ENCODE measurements at regions not wholly inside any gene's neighbourhood (a gene's known extent, or its start where the extent isn't known, plus 50 kb on each side); places are given as distances from the start of the nearest gene placed in this dataset.
A peak's percentile ranks its signal among the peaks of the same experiment; 100 is the strongest.

DNA sequence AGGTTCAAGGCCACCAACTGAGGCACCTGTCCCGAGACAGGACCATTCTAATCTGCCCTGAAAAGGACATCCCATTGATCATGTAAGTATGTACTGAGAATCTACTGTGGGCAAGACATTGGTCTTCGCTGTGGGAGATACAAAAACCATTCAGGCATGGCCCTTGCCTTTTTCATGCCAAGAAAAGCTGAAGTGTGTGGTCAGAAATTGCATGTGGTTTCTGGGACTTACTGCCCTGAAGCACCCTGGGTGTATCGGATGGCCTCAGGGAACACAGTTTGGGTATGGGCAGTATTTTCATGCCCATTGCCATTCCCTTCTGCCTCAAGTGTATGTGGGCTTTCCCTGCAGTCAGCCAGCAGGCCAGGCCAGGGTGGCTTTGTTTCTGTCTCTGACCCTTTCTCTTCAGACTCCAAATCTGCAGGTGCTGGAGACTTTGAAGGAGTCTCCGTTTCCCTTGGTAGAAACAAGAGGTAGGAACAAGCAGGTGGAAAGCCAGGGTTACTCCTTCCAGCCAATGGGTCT is 285.7 kb downstream of the ZEB1 start:
- DNase-seq, result no peak

DNA sequence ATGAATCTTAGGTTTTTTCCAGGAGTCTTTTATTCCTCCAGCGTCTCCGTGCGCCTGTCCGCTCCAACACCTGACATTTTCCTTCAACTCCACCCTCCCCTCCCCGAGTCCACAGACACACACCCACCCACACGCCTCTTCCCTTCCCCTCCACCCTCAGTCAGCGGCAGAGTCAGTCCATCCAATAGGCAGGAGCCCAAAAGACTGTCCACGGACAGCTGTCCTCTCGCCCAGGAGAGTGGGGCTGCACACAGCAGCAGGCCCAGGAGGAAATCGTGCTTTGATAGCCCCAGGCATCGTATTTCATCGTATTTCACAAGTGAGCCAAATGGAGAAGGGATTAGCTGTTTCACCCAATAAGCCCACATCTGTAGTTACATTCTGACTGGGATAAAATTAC is 285.1 kb downstream of the ZEB1 start:
- peak; percentile 7 for DNase-seq

GRCh38 chr10:31603235-31604087 is 284.4 kb downstream of the ZEB1 start:
- DNase-seq, result peak; percentile 90

GRCh38 chr10:31602541-31603234 is 283.7 kb downstream of the ZEB1 start:
- DNase-seq, result peak; percentile 5

GRCh38 chr10:31601136-31601535 is 282.1 kb downstream of the ZEB1 start:
- no peak for DNase-seq

- DNase-seq, result no peak
Measured at GRCh38 chr10:31599626-31600504, 280.8 kb downstream of the ZEB1 start.

- no peak for DNase-seq
Measured at GRCh38 chr10:31596765-31597164, 277.7 kb downstream of the ZEB1 start.

- no peak for DNase-seq
Measured at GRCh38 chr10:31595992-31596391, 277.0 kb downstream of the ZEB1 start.

GRCh38 chr10:31594347-31594873 is 275.4 kb downstream of the ZEB1 start:
- no peak for DNase-seq

DNA sequence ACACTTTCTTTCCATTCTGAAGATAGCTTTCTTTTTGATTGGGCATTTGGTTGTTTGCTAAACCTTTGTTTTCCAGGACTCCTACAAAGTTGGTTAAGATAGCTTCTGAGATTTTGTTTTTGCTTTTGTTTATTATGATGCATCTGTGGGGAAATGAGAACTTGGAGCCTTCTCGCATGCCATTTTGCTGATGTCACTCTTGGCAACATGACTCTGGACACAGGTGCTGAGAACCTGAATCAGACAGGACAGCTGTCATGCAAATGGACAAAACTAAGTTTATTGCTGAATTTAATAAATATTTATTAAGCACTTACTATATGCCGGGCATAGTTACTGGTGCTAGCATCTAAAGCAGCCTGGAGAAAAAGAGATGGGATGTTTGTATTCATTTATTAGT is 274.1 kb downstream of the ZEB1 start:
- no peak for DNase-seq

DNA sequence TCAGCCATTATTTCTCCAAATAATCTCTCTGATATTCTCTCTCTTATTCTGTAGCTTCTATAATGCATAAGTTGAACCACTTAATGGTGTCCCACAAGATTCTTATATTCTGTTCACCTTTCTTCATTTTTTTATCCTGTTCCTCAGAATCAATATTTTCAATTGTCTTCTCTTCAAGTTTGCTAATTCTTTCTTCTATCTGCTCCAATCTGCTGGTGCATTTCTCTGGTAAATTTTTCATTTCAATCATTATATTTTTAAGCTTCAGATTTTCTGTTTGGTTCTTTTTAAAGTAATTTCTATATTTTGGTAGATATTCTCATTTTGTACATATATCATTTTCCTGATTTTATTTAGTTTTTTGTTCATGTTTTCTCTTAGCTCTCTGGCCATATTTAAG is 272.6 kb downstream of the ZEB1 start:
- DNase-seq, result no peak

DNA sequence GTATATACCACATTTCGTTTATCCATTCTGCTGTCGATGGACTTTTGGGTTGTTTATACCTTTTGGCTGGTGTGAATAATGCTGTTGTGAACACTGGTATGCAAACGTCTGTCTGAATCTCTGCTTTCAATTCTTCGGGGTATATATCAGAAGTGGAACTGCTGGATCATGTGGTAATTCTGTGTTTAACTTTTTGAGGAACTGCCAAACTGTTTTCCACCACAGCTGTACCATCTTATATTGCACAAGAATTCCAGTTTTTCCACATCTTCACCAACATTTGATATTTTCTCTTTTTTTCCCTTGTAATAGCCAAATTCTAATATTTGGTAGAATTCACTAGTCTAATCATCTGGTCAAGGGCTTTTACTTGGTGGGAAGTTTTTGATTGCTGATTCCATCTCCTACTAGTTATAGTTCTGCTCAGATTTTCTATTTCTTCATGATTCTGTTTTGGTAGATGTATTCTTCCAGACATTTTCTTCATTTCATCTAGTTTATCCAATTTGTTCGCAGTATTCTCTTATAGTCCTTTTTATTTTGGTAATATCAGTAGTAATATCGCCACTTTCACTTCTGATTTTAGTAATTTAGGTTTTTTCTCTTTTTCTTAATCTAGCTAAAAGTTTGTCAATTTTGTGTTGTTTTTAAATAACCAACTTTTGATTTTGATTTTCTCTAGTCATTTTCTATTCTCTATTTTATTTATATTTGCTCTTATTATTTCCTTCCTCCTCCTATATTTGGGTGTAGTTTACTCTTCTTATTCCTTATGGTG is 271.2 kb downstream of the ZEB1 start:
- DNase-seq, result no peak

DNA sequence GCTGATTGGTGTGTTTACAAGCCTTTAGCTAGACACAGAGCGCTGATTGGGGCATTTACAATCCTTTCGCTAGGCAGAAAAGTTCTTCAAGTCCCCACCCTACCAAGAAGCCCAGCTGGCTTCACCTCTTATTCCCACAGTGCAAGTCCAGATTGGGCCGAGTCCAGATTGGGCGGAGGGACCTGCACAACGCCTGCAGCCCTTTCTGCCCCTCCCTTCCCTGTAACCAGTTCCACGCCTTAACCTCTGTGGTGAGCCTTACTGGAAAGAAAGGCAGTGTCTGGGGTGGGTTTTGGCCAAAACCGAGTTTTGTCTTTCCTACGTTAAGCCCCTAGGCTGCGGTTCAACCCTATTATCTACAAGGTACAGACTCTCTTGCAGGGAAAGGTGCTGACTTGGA is 268.7 kb downstream of the ZEB1 start:
- no peak for DNase-seq

- no peak for DNase-seq
Measured at GRCh38 chr10:31586723-31587638, 268.0 kb downstream of the ZEB1 start.

GRCh38 chr10:31584876-31585275 is 265.9 kb downstream of the ZEB1 start:
- DNase-seq, result no peak

DNA sequence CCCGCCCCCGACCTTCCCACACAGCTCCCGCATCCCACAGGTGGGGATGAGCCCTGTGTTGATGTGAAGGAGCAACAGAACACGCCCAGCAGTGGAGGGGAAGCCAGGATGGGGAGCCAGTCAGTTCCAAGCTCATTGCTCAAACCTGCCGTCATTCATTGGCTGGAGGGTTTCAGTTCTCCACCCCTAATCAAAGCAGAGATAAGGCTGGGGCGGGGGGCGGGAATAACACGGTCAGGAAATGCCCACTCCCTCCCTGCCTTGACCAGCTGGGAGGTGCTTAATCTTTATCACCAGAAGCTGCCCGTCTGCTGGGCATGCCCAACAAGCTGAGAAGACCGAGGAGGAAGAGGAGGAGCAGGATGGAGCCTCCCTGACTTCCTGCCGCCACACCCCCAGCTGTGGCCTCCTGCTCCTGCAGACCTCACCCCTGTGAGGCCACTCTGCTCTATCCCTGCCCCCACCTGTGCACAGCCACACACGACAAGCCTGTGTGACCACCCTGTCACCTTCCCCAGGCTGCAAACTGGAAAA is 265.1 kb downstream of the ZEB1 start:
- DNase-seq, result no peak

DNA sequence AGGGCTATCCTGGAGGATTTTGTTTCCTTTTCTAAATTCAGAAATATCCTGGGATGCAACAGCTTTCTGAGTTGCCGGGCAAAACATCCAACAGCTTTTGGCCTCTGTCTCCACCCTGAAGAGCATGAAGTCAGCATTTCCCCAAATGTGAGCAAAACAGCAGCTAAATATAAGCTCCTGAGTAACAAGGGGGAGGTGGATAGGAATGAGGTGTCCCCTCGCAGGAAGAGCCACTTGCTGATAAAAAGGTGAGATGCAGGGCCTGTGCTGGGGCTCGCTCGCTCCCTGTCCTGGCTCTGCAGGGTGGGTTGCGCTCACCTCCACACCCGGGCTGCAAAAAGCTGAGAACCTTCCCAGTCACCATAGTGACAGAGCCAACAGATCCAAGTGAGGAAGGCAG is 264.3 kb downstream of the ZEB1 start:
- no peak for DNase-seq

DNA sequence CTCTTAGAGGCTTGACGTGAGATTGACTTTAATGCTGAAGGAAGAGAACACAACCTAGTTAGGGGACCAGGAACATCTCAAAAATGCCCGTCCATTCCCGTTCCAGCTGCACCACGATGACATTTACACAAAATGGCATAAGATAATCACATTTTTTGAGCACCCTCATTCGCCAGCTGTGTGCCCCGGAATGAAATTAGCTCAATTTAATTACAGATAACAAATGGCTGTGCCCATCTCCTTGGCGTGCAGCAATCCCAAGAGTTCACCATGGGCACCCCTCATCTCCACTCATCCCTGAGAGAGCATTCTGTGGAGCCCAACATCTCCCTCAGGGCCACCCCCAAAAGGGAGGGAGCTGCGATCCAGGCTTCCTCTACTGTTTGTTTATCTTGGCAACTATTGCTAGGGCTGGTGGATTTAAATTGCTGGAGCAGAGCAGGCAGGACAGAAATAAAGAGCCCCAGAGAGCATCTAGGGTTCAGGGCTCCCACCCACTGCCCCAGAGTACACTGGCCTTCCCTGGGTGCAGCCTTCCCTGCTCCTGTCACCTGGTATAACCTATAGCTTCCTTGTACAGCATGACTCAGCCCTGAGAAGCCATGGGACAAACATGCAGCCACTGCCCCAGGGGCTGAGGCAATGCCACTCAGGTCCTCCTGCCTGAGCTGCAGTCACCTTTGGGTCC is 263.5 kb downstream of the ZEB1 start:
- no peak for DNase-seq

DNA sequence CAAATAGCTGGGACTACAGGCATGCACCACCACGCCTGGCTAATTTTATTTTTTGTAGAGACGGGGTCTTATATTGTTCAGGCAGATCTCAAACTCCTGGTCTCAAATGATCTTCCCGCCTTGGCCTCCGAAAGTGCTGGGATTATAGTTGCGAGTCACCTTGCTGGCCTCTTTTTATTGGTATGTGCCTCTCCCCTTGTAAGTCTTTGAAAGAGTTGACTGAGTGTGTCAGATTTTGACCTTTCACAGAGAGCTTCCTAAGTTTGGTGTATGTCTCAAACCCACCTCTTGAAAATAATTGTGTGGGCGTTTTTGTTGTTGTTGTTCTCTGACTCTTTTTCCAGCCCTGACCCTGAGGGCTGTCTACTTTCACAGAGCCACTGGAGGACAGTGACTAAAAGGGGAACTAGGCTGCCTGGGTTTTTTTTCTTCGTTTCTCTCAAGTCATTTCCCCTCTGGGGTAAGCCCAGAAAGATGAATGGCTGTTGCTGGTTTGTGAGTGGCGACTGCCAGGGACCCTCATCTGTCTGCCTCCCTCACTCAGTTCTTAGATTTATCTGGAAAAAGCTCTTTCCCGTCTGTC is 262.8 kb downstream of the ZEB1 start:
- DNase-seq, result no peak

GRCh38 chr10:31580646-31581045 is 261.6 kb downstream of the ZEB1 start:
- DNase-seq, result no peak
